ENCODE measurements at regions not wholly inside any gene's neighbourhood (a gene's known extent, or its start where the extent isn't known, plus 50 kb on each side); places are given as distances from the start of the nearest gene placed in this dataset.

DNA sequence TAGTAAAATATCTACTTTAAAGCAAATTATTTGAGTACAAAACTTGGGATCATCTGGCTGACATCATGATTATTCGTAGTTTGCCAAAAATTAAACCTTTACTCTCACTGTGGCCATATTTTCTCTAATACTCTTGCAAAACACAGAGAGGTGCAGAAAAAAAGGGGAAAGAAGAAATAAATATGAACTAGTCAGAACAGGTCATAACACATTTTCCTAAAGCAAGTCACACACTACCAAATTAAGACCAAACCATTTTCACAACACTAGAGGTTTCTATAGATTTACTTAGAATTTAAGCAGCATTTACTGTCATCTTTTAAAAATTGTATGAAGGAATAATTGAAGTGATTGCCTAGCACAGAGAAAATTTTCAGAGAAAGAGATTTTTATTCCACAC is 726.1 kb downstream of the SORCS1 start:
- TF ChIP-seq, protein P1, sequence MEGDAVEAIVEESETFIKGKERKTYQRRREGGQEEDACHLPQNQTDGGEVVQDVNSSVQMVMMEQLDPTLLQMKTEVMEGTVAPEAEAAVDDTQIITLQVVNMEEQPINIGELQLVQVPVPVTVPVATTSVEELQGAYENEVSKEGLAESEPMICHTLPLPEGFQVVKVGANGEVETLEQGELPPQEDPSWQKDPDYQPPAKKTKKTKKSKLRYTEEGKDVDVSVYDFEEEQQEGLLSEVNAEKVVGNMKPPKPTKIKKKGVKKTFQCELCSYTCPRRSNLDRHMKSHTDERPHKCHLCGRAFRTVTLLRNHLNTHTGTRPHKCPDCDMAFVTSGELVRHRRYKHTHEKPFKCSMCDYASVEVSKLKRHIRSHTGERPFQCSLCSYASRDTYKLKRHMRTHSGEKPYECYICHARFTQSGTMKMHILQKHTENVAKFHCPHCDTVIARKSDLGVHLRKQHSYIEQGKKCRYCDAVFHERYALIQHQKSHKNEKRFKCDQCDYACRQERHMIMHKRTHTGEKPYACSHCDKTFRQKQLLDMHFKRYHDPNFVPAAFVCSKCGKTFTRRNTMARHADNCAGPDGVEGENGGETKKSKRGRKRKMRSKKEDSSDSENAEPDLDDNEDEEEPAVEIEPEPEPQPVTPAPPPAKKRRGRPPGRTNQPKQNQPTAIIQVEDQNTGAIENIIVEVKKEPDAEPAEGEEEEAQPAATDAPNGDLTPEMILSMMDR (IDR thresholded peaks at IDR 0.05): no peak
- TF ChIP-seq POLR2A (IDR thresholded peaks at IDR 0.05): no peak
- intact Hi-C loops (cut with DNase I; ENCODE audit: low total_unique reads): no loop called here
- no peaks in the 10 kb centered on the region for H3K27me3 ChIP-seq
- no peak overlapping the region for H3K4me3 ChIP-seq
- H3K4me1 ChIP-seq: no peaks in the 10 kb centered on the region
- no peaks in the 10 kb centered on the region for H3K9me3 ChIP-seq
- no peak for DNase-seq
- no peaks in the 10 kb centered on the region for H3K36me3 ChIP-seq
- no peak overlapping the region for H3K27ac ChIP-seq

DNA sequence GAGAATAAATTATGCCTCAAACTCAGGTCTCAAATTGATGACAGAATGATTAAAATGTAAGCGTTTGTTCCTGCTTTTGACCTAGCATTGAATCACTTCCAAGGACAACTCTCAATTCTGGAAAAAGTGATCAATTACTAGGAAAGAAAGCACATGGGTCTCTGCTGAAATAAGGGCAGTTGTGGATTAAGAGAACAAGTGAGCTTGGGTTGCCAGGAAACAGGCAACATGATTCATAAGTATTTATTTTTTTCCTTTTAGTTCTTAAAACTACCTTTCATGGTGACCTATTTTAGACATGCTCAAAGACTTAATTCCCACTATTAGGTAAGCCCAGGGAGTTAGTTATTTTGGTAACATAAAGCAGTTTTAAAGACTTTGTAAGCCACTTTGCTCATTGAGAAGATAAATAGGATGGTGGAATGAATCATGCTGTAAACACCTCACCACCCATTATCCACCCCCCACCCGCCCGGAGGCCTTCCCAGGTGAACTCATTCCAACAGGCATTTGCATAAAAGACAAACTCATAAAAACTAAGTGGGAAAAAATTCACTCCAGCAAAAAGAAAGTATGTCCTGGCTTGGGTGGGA is 728.3 kb downstream of the SORCS1 start:
- intact Hi-C loops (cut with DNase I; ENCODE audit: low total_unique reads): no loop called here
- DNase-seq: no peak
- TF ChIP-seq, protein P1 (IDR thresholded peaks at IDR 0.05): no peak
- no peak for TF ChIP-seq POLR2A (IDR thresholded peaks at IDR 0.05)
- no peaks in the 10 kb centered on the region for H3K4me1 ChIP-seq
- H3K27me3 ChIP-seq: no peaks in the 10 kb centered on the region
- H3K4me3 ChIP-seq: no peak overlapping the region
- H3K36me3 ChIP-seq: no peaks in the 10 kb centered on the region
- H3K27ac ChIP-seq: no peak overlapping the region
- H3K9me3 ChIP-seq: no peaks in the 10 kb centered on the region

DNA sequence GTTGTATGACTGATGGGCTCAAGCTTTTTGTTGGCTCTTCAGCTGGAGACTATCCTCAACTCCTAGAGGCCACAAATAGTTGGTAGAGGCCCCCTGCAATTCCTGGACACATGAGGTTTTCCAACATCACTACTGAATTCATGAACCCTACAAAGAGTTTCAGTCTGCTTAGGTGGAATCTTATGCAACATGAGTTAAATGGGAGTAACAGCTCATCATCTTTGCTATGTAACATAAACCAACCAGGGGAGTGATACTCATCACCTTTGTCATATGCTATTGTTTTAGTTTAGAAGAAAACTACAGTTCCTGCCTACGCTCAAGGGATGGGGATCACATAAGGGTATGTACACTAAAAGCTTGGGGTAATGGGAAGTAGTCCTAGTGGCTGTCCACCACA is 729.4 kb downstream of the SORCS1 start:
- Histone ChIP-seq H3K36me3 (no peaks in the 10 kb centered on the region), H3K27me3 (no peaks in the 10 kb centered on the region), H3K4me1 (no peaks in the 10 kb centered on the region), H3K9me3 (no peaks in the 10 kb centered on the region), H3K27ac (no peak overlapping the region), H3K4me3 (no peak overlapping the region)
- intact Hi-C loops (cut with DNase I; ENCODE audit: low total_unique reads): no loop called here
- no peak for DNase-seq
- TF ChIP-seq, protein P1 (IDR thresholded peaks at IDR 0.05): no peak
- TF ChIP-seq POLR2A (IDR thresholded peaks at IDR 0.05): no peak

DNA sequence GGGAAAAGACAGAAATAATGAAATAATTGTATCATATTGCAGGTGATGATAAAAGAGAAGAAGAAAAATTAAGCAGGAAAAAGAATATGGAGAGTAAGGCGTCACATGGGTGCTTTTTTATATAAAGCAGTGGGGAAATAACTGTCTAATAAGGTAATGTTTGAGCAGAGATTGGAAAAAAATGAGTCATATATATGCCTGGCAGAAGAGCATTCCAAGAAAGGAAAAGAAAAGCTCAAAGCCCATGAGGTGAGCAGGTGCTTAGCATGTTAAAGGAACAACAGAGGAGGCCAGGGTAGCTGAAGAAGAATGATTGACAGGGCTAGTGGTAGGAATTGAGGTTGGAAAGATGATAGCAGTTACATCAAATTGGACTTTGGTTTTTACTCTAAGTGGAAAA is 739.5 kb downstream of the SORCS1 start:
- H3K36me3 ChIP-seq: no peaks in the 10 kb centered on the region
- intact Hi-C loops (cut with DNase I; ENCODE audit: low total_unique reads): no loop called here
- no peak overlapping the region for H3K27ac ChIP-seq
- H3K27me3 ChIP-seq: no peaks in the 10 kb centered on the region
- no peak overlapping the region for H3K4me3 ChIP-seq
- no peak for TF ChIP-seq POLR2A (IDR thresholded peaks at IDR 0.05)
- TF ChIP-seq, protein P1 (IDR thresholded peaks at IDR 0.05): no peak
- no peaks in the 10 kb centered on the region for H3K9me3 ChIP-seq
- H3K4me1 ChIP-seq: no peaks in the 10 kb centered on the region
- no peak for DNase-seq

DNA sequence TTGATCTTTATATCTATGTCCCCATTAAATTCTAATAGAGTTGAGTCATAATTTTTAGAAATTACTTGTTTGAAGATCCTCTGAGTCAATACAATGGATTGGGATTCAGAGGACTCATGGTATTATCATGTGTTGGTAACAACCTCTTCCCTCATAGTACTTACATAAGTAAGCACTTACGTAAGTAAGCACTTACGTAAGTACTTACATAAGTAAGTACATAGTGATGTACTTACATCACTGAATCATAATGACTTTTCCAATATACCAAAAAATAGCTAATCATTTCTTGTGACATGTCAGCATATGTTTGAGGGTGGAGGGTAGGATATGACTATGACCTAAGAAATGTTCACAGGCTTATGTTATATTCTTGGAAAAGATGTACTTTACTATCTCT is 740.5 kb downstream of the SORCS1 start:
- H3K27me3 ChIP-seq: no peaks in the 10 kb centered on the region
- no peak overlapping the region for H3K4me3 ChIP-seq
- no peaks in the 10 kb centered on the region for H3K4me1 ChIP-seq
- no peaks in the 10 kb centered on the region for H3K9me3 ChIP-seq
- TF ChIP-seq POLR2A (IDR thresholded peaks at IDR 0.05): no peak
- TF ChIP-seq, protein P1 (IDR thresholded peaks at IDR 0.05): no peak
- H3K36me3 ChIP-seq: no peaks in the 10 kb centered on the region
- no peak for DNase-seq
- no peak overlapping the region for H3K27ac ChIP-seq
- intact Hi-C loops (cut with DNase I; ENCODE audit: low total_unique reads): no loop called here

Measured in uterus (tissue), 3 donors.